ENCODE measurements at regions not wholly inside any gene's neighbourhood (a gene's known extent, or its start where the extent isn't known, plus 50 kb on each side); places are given as distances from the start of the nearest gene placed in this dataset.

- DNase-seq, result no peak
These were observed 162.0 kb downstream of the KLF6 start for GRCh38 chr10:3622845-3623621.

GRCh38 chr10:3622427-3622826 is 162.6 kb downstream of the KLF6 start:
- no peak for DNase-seq

- no peak for DNase-seq
These were observed 164.2 kb downstream of the KLF6 start for GRCh38 chr10:3620818-3621217.

- DNase-seq, result no peak
These were observed 165.8 kb downstream of the KLF6 start for GRCh38 chr10:3619241-3619640.

GRCh38 chr10:3616880-3617279 is 168.1 kb downstream of the KLF6 start:
- DNase-seq, result no peak

- no peak for DNase-seq
These were observed 171.7 kb downstream of the KLF6 start for GRCh38 chr10:3613318-3613717.

GRCh38 chr10:3612183-3613001 is 172.6 kb downstream of the KLF6 start:
- DNase-seq, result no peak

GRCh38 chr10:3606309-3606708 is 178.7 kb downstream of the KLF6 start:
- no peak for DNase-seq

GRCh38 chr10:3605882-3606281 is 179.1 kb downstream of the KLF6 start:
- DNase-seq, result no peak

- no peak for DNase-seq
These were observed 189.3 kb downstream of the KLF6 start for GRCh38 chr10:3595736-3596135.

- no peak for DNase-seq
These were observed 191.4 kb downstream of the KLF6 start for GRCh38 chr10:3593611-3594010.

- no peak for DNase-seq
These were observed 192.6 kb downstream of the KLF6 start for GRCh38 chr10:3592424-3592823.

- DNase-seq, result no peak
These were observed 196.2 kb downstream of the KLF6 start for GRCh38 chr10:3588816-3589215.

GRCh38 chr10:3588346-3588745 is 196.7 kb downstream of the KLF6 start:
- DNase-seq, result no peak

GRCh38 chr10:3584926-3585784 is 199.9 kb downstream of the KLF6 start:
- DNase-seq, result no peak

- no peak for DNase-seq
These were observed 204.4 kb downstream of the KLF6 start for GRCh38 chr10:3580565-3580964.

- DNase-seq, result no peak
These were observed 205.2 kb downstream of the KLF6 start for GRCh38 chr10:3579845-3580244.

- DNase-seq, result no peak
These were observed 206.3 kb downstream of the KLF6 start for GRCh38 chr10:3578682-3579081.

GRCh38 chr10:3578159-3578558 is 206.8 kb downstream of the KLF6 start:
- DNase-seq, result no peak

GRCh38 chr10:3574451-3574850 is 210.6 kb downstream of the KLF6 start:
- DNase-seq, result no peak

GRCh38 chr10:3573498-3573897 is 211.5 kb downstream of the KLF6 start:
- no peak for DNase-seq

GRCh38 chr10:3571310-3571825 is 213.6 kb downstream of the KLF6 start:
- no peak for DNase-seq

- no peak for DNase-seq
These were observed 214.1 kb downstream of the KLF6 start for GRCh38 chr10:3570855-3571266.

Data from NCI-H1092 (cell line).